Smooth muscle cell (in vitro differentiated cells): ENCODE measurements at regions not wholly inside any gene's neighbourhood (a gene's known extent, or its start where the extent isn't known, plus 50 kb on each side); places are given as distances from the start of the nearest gene placed in this dataset.

ENCODE experiments used
- DNase-seq: peaks from one replicate; lab custom pipeline; 2025; ENCODE audit not compliant: unreplicated experiment; lab: John Stamatoyannopoulos, UW
- H2AFZ ChIP-seq: fragments of 200-600 bp; sonication (generic); 2 replicates; pipeline ENCODE4 v1.6.0; 2016; ENCODE audit warnings: antibody characterized with exemption, low read depth, mild to moderate bottlenecking
- H3F3A ChIP-seq: fragments of 200-600 bp; sonication (generic); 2 replicates; pipeline ENCODE4 v1.6.0; 2017; ENCODE audit warnings: antibody characterized with exemption, low read depth
- H3K27ac ChIP-seq: fragments of 200-600 bp; sonication (generic); 2 replicates; pipeline ENCODE4 v1.5.1; 2016; ENCODE audit warnings: low read depth, mild to moderate bottlenecking
- H3K27me3 ChIP-seq: fragments of 200-600 bp; sonication (generic); 2 replicates; pipeline ENCODE4 v1.6.1; 2016; ENCODE audit warnings: low read depth, mild to moderate bottlenecking
- H3K36me3 ChIP-seq: fragments of 200-600 bp; sonication (generic); 2 replicates; pipeline ENCODE4 v1.5.1; 2016; ENCODE audit warnings: low read depth
- H3K4me1 ChIP-seq: fragments of 200-600 bp; sonication (generic); 2 replicates; pipeline ENCODE4 v1.5.1; 2016; ENCODE audit warnings: low read depth
- H3K4me2 ChIP-seq: fragments of 200-600 bp; sonication (generic); 2 replicates; pipeline ENCODE4 v1.6.0; 2016; ENCODE audit warnings: mild to moderate bottlenecking
- H3K4me3 ChIP-seq: fragments of 200-600 bp; sonication (generic); 2 replicates; pipeline ENCODE4 v1.5.1; 2016; ENCODE audit warnings: mild to moderate bottlenecking
- H3K79me2 ChIP-seq: fragments of 200-600 bp; sonication (generic); 2 replicates; pipeline ENCODE4 v1.6.0; 2016; ENCODE audit warnings: low read depth, mild to moderate bottlenecking
- H3K9ac ChIP-seq: fragments of 200-600 bp; sonication (generic); 2 replicates; pipeline ENCODE4 v1.6.0; 2016; ENCODE audit warnings: low read depth
- H3K9me3 ChIP-seq: fragments of 200-600 bp; sonication (generic); replicated peaks from 2 replicates; pipeline ENCODE4 v1.5.1; 2016; ENCODE audit warnings: low read depth
- H4K20me1 ChIP-seq: fragments of 200-600 bp; sonication (generic); 2 replicates; pipeline ENCODE4 v1.6.0; 2016; ENCODE audit warnings: low read depth
- WGBS: methylation state at CpG from one replicate; pipeline ENCODE4 v1.1.7; 2016; ENCODE audit warnings: low lambda C conversion rate; 5-methylcytosine and 5-hydroxymethylcytosine counted together
- TF ChIP-seq, protein P1 (sequence below): fragments of 200-600 bp; sonication (generic); IDR thresholded peaks from 2 replicates; pipeline ENCODE4 v1.5.1; 2017; ENCODE audit warnings: borderline replicate concordance, mild to moderate bottlenecking, antibody characterized with exemption; ENCODE audit not compliant: insufficient read depth, poor library complexity, severe bottlenecking

DNA sequence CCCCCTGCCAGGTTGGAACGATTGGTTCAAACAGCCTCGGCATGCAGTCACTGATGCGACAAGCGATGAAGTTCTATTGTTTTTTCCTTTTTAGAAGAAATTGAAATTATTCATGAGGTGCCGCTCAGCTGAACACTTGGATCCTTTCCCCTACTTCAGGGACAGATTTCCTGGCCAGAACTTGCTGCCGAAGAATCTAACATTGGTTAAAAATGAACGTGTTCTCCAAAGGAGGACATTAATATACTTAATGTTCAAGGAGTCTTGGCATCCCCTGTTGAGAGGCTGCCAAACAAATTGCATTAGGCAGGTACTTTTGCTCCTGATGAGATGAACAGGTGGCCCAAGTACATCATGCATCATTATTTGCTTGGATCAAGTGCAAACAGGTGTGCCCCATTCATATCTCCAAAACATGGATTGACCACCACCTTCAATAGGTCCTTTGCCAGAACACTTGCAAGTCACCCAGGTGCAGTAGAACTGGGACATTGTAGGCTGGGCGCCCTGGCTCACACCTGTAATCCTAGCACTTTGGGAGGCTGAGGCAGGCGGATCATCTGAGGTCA, 437.2 kb downstream of the HAPSTR1 start:
- 87% methylated on average over 9 of the region's 9 CpGs for WGBS
- no peak overlapping the region for H3K4me2 ChIP-seq
- no peaks in the 10 kb centered on the region for H3K79me2 ChIP-seq
- H3K36me3 ChIP-seq: no peaks in the 10 kb centered on the region
- TF ChIP-seq, protein P1, sequence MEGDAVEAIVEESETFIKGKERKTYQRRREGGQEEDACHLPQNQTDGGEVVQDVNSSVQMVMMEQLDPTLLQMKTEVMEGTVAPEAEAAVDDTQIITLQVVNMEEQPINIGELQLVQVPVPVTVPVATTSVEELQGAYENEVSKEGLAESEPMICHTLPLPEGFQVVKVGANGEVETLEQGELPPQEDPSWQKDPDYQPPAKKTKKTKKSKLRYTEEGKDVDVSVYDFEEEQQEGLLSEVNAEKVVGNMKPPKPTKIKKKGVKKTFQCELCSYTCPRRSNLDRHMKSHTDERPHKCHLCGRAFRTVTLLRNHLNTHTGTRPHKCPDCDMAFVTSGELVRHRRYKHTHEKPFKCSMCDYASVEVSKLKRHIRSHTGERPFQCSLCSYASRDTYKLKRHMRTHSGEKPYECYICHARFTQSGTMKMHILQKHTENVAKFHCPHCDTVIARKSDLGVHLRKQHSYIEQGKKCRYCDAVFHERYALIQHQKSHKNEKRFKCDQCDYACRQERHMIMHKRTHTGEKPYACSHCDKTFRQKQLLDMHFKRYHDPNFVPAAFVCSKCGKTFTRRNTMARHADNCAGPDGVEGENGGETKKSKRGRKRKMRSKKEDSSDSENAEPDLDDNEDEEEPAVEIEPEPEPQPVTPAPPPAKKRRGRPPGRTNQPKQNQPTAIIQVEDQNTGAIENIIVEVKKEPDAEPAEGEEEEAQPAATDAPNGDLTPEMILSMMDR: no peak
- no peaks in the 10 kb centered on the region for H3K4me1 ChIP-seq
- no peaks in the 10 kb centered on the region for H3K27me3 ChIP-seq
- H3F3A ChIP-seq: no peaks in the 10 kb centered on the region
- DNase-seq: no peak
- no peak overlapping the region for H3K9ac ChIP-seq
- H4K20me1 ChIP-seq: no peaks in the 10 kb centered on the region
- H3K4me3 ChIP-seq: no peak overlapping the region
- no peak overlapping the region for H2AFZ ChIP-seq
- no peak overlapping the region for H3K27ac ChIP-seq
- H3K9me3 ChIP-seq: no peaks in the 10 kb centered on the region

DNA sequence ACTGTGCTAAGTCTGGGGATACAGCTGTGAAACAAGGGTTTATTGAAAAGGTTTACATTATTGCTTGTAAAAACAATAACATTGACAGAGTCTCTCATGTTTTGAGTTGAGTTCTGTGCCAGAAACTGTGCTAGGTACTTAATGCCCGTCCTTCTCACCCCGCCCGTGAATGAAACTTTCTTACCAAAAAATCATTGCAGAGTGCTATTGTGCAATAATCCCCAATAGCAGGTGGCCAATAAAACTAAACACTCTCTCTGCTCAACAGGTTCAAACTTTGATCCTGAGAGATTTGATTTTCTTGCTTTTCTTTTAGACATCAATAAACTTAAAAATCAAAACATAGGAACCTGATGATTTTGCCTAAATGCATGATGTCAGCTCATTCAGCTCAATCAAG, 441.6 kb downstream of the HAPSTR1 start:
- no peaks in the 10 kb centered on the region for H3K27me3 ChIP-seq

DNA sequence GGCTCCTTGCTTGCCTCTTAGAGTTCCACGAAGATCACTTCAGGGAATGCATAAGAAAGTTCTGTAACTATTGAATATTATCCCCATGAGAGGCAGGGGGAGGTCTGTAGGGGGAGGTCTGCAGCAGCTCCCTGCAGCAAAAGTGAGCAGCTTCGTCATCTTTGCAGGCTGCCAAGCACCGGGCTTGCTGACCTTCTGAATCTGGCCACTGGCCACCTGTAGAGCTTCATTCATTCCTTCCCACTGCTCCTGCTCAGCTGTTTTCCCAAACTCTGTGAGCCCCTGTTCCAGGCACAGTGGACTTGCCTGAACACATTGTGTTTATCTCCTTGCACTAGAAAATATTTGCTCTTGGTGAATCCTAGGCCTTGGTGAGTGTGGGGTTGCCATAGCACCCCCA, 443.3 kb downstream of the HAPSTR1 start:
- Histone ChIP-seq H3K27me3 (no peaks in the 10 kb centered on the region), H3K4me1 (no peaks in the 10 kb centered on the region), H3K79me2 (no peaks in the 10 kb centered on the region), H3F3A (no peaks in the 10 kb centered on the region), H3K9me3 (no peaks in the 10 kb centered on the region), H3K4me2 (no peak overlapping the region), H3K27ac (no peak overlapping the region), H3K9ac (no peak overlapping the region), H4K20me1 (no peaks in the 10 kb centered on the region), H3K4me3 (no peak overlapping the region), H2AFZ (no peak overlapping the region), H3K36me3 (no peaks in the 10 kb centered on the region)
- TF ChIP-seq, protein P1: no peak
- 82% methylated on average over 3 of the region's 3 CpGs for whole genome bisulfite sequencing
- DNase-seq: no peak

More for the DNA sequence above, 441.6 kb downstream of the HAPSTR1 start:
- no peak overlapping the region for H3K4me3 ChIP-seq
- WGBS: 92% methylated on average over 3 of the region's 3 CpGs
- H3K36me3 ChIP-seq: no peaks in the 10 kb centered on the region
- no peaks in the 10 kb centered on the region for H3K4me1 ChIP-seq
- H3K79me2 ChIP-seq: no peaks in the 10 kb centered on the region
- no peaks in the 10 kb centered on the region for H3K9me3 ChIP-seq
- H3F3A ChIP-seq: no peaks in the 10 kb centered on the region
- no peak overlapping the region for H3K27ac ChIP-seq
- no peak overlapping the region for H2AFZ ChIP-seq
- H3K9ac ChIP-seq: no peak overlapping the region
- H4K20me1 ChIP-seq: no peaks in the 10 kb centered on the region
- TF ChIP-seq, protein P1: no peak
- DNase-seq: no peak
- H3K4me2 ChIP-seq: no peak overlapping the region

DNA sequence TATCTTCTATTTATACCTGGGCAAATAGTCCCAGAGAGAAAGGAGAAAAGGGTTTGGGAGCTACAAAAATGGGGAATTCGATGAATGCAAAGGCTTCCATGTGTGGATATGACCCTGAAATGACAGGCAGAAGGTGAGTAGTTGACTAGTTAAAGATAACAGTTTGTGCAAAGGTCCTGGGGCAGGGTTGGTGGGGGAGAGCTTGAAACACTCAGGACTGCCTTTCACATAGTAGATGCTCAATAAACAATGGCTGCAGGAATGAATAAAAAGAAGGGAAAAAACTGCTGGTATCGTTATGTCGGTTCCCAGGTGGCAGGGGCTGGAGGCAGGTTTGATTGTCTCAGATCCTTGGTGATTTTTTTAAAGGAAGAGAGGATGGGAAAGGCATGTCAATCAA, 445.5 kb downstream of the HAPSTR1 start:
- Histone ChIP-seq H3K9ac (no peak overlapping the region), H3F3A (no peaks in the 10 kb centered on the region), H2AFZ (no peak overlapping the region), H3K36me3 (no peaks in the 10 kb centered on the region), H3K27me3 (no peaks in the 10 kb centered on the region), H3K27ac (no peak overlapping the region), H3K4me2 (no peak overlapping the region), H3K9me3 (no peaks in the 10 kb centered on the region), H4K20me1 (no peaks in the 10 kb centered on the region), H3K79me2 (no peaks in the 10 kb centered on the region), H3K4me1 (no peaks in the 10 kb centered on the region), H3K4me3 (no peak overlapping the region)
- 97% methylated on average over 3 of the region's 3 CpGs for WGBS
- TF ChIP-seq, protein P1: no peak
- no peak for DNase-seq
